H9 (cell line): ENCODE measurements at regions not wholly inside any gene's neighbourhood (a gene's known extent, or its start where the extent isn't known, plus 50 kb on each side); places are given as distances from the start of the nearest gene placed in this dataset.

Experiments used
- DNase-seq: peaks from one replicate; pipeline ENCODE4 v3.0.0-alpha.2; 2017
- H2AFZ ChIP-seq: one replicate; pipeline ENCODE4 v1.6.1; 2013; ENCODE audit warnings: mild to moderate bottlenecking, low read length, control low read depth, moderate library complexity
- H2AK5ac ChIP-seq: 2 replicates; pipeline ENCODE4 v1.6.1; 2013; ENCODE audit warnings: low read length, control low read depth, mixed read lengths; ENCODE audit not compliant: insufficient read length
- H2BK120ac ChIP-seq: one replicate; pipeline ENCODE4 v1.6.1; 2013; ENCODE audit warnings: low read depth, mild to moderate bottlenecking, low read length, control low read depth, inconsistent platforms; ENCODE audit not compliant: poor library complexity, severe bottlenecking
- H2BK12ac ChIP-seq: 2 replicates; pipeline ENCODE4 v1.6.1; 2013; ENCODE audit warnings: low read length, control low read depth, mixed read lengths, low read depth; ENCODE audit not compliant: insufficient read length
- H2BK15ac ChIP-seq: 2 replicates; pipeline ENCODE4 v1.6.1; 2013; ENCODE audit warnings: low read depth, low read length, control low read depth
- H2BK20ac ChIP-seq: one replicate; pipeline ENCODE4 v1.6.1; 2013; ENCODE audit warnings: low read depth, mild to moderate bottlenecking, low read length, control low read depth, inconsistent platforms; ENCODE audit not compliant: poor library complexity, severe bottlenecking
- H2BK5ac ChIP-seq: 2 replicates; pipeline ENCODE4 v1.6.1; 2013; ENCODE audit warnings: low read length, control low read depth, mixed read lengths; ENCODE audit not compliant: insufficient read length
- H3K14ac ChIP-seq: 2 replicates; pipeline ENCODE4 v1.6.1; 2013; ENCODE audit warnings: low read length, control low read depth; ENCODE audit not compliant: insufficient read depth
- H3K18ac ChIP-seq: 2 replicates; pipeline ENCODE4 v1.6.1; 2013; ENCODE audit warnings: low read depth, mild to moderate bottlenecking, mixed read lengths, low read length, control low read depth; ENCODE audit not compliant: insufficient read length
- H3K23ac ChIP-seq: 2 replicates; pipeline ENCODE4 v1.6.1; 2013; ENCODE audit warnings: low read length, control low read depth, mixed read lengths, low read depth; ENCODE audit not compliant: insufficient read length
- H3K23me2 ChIP-seq: 2 replicates; pipeline ENCODE4 v1.6.1; 2013; ENCODE audit warnings: low read depth, mild to moderate bottlenecking, mixed read lengths, low read length, control low read depth; ENCODE audit not compliant: insufficient read length, poor library complexity, severe bottlenecking
- H3K27ac ChIP-seq: 2 replicates; pipeline ENCODE4 v1.5.1; 2013; ENCODE audit warnings: low read length, control low read depth, mixed read lengths, low read depth; ENCODE audit not compliant: insufficient read length
- H3K27me3 ChIP-seq: 2 replicates; pipeline ENCODE4 v1.6.1; 2013; ENCODE audit warnings: low read length, control low read depth, inconsistent platforms; ENCODE audit not compliant: insufficient read depth
- H3K4ac ChIP-seq: 2 replicates; pipeline ENCODE4 v1.6.1; 2013; ENCODE audit warnings: low read depth, mild to moderate bottlenecking, control low read depth, inconsistent platforms, low read length, moderate library complexity
- H3K4me1 ChIP-seq: 2 replicates; pipeline ENCODE4 v1.6.1; 2013; ENCODE audit warnings: low read length, control low read depth, inconsistent platforms; ENCODE audit not compliant: insufficient read depth
- H3K4me2 ChIP-seq: 2 replicates; pipeline ENCODE4 v1.6.1; 2013; ENCODE audit warnings: low read length, control low read depth, mixed read lengths; ENCODE audit not compliant: insufficient read length, insufficient read depth
- H3K56ac ChIP-seq: 2 replicates; pipeline ENCODE4 v1.6.1; 2013; ENCODE audit warnings: low read depth, mild to moderate bottlenecking, mixed read lengths, low read length, control low read depth; ENCODE audit not compliant: insufficient read length
- H3K79me1 ChIP-seq: 2 replicates; pipeline ENCODE4 v1.6.1; 2013; ENCODE audit warnings: low read depth, mild to moderate bottlenecking, moderate library complexity, low read length, control low read depth, inconsistent platforms; ENCODE audit not compliant: insufficient read depth, poor library complexity, severe bottlenecking
- H3K79me2 ChIP-seq: 2 replicates; pipeline ENCODE4 v1.6.1; 2013; ENCODE audit warnings: low read length, control low read depth, inconsistent platforms; ENCODE audit not compliant: insufficient read depth
- H3K9ac ChIP-seq: 2 replicates; pipeline ENCODE4 v1.6.1; 2013; ENCODE audit warnings: low read length, control low read depth, mixed read lengths; ENCODE audit not compliant: insufficient read length; ENCODE audit errors: extremely low read depth
- H3K9me3 ChIP-seq: one replicate; pipeline ENCODE4 v1.6.1; 2013; ENCODE audit warnings: low read depth, low read length, inconsistent platforms; ENCODE audit not compliant: control insufficient read depth
- H3T11ph ChIP-seq: one replicate; pipeline ENCODE4 v1.6.1; 2013; ENCODE audit warnings: mild to moderate bottlenecking, low read length, control low read depth, inconsistent platforms
- H4K20me1 ChIP-seq: one replicate; pipeline ENCODE4 v1.6.1; 2013; ENCODE audit not compliant: control insufficient read depth, insufficient read length, insufficient read depth
- H4K5ac ChIP-seq: 2 replicates; pipeline ENCODE4 v1.6.1; 2013; ENCODE audit warnings: low read depth, mild to moderate bottlenecking, mixed read lengths, low read length, control low read depth; ENCODE audit not compliant: insufficient read length
- H4K8ac ChIP-seq: replicated peaks from 2 replicates; pipeline ENCODE4 v1.6.1; 2013; ENCODE audit warnings: low read length, control low read depth, mixed read lengths, low read depth; ENCODE audit not compliant: insufficient read length
- H4K91ac ChIP-seq: 2 replicates; pipeline ENCODE4 v1.6.1; 2013; ENCODE audit warnings: low read depth, mild to moderate bottlenecking, moderate library complexity, mixed read lengths, low read length, control low read depth; ENCODE audit not compliant: insufficient read length
- H3K27ac Mint-ChIP-seq, 3 experiments: 2 replicates in 2 of 3; 3 replicates in 1 of 3; pipeline ENCODE4 v1.8.0; 2020 to 2021; ENCODE audit warnings: mixed read lengths in 3 of 3, mild to moderate bottlenecking in 1 of 3, moderate library complexity in 1 of 3
- H3K27me3 Mint-ChIP-seq: 2 replicates; pipeline ENCODE4 v1.8.0; 2021; ENCODE audit warnings: low read depth, mild to moderate bottlenecking, moderate library complexity, mixed read lengths
- H3K36me3 Mint-ChIP-seq, 3 experiments: 2 replicates in 2 of 3; 3 replicates in 1 of 3; pipeline ENCODE4 v1.8.0; 2020 to 2021; ENCODE audit warnings: low read depth in 3 of 3, mixed read lengths in 3 of 3; ENCODE audit not compliant: insufficient read depth in 1 of 3
- H3K4me1 Mint-ChIP-seq, 2 experiments: 2 replicates each; pipeline ENCODE4 v1.8.0; 2020; ENCODE audit warnings: mixed read lengths in 2 of 2
- H3K4me3 Mint-ChIP-seq, 2 experiments: 2 replicates in 1 of 2; 3 replicates in 1 of 2; pipeline ENCODE4 v1.8.0; 2020 to 2021; ENCODE audit warnings: mild to moderate bottlenecking in 2 of 2, mixed read lengths in 2 of 2, moderate library complexity in 1 of 2
- H3K9me3 Mint-ChIP-seq, 2 experiments: 2 replicates in 1 of 2; 3 replicates in 1 of 2; pipeline ENCODE4 v1.8.0; 2020; ENCODE audit warnings: mild to moderate bottlenecking in 2 of 2, mixed read lengths in 2 of 2, moderate library complexity in 1 of 2
- WGBS: extraction: QIAGEN DNeasy Blood & Tissue Kit; methylation state at CpG from one replicate; pipeline ENCODE4 v1.1.7; 2013; ENCODE audit warnings: missing lambda C conversion rate, low lambda C conversion rate, mixed read lengths; ENCODE audit not compliant: insufficient read length; ENCODE audit errors: extremely low coverage; 5-methylcytosine and 5-hydroxymethylcytosine counted together
- TF ChIP-seq, protein P1 (sequence below): fragments of 200-600 bp; sonication (generic); conservative IDR thresholded peaks from 3 replicates; pipeline ENCODE4 v1.8.0; 2021; ENCODE audit warnings: antibody characterized with exemption, mild to moderate bottlenecking

- Histone ChIP-seq H3K79me2 (no peaks in the 10 kb centered on the region), H3K4me1 (no peaks in the 10 kb centered on the region), H3K18ac (no peak overlapping the region), H3T11ph (no peak overlapping the region), H2BK120ac (no peak overlapping the region), H3K27ac (no peak overlapping the region), H3K14ac (no peak overlapping the region), H3K23me2 (no peaks in the 10 kb centered on the region), H2AK5ac (no peak overlapping the region), H2AFZ (no peak overlapping the region), H2BK20ac (no peak overlapping the region), H4K5ac (no peak overlapping the region), H3K4ac (no peak overlapping the region), H3K79me1 (no peaks in the 10 kb centered on the region), H3K23ac (no peak overlapping the region), H3K27me3 (no peaks in the 10 kb centered on the region), H3K56ac (no peak overlapping the region), H2BK15ac (no peak overlapping the region), H2BK5ac (no peak overlapping the region), H4K20me1 (no peaks in the 10 kb centered on the region), H3K9ac (no peak overlapping the region), H4K8ac (no peak overlapping the region), H4K91ac (no peak overlapping the region), H3K9me3 (no peaks in the 10 kb centered on the region), H2BK12ac (no peak overlapping the region), H3K4me2 (no peak overlapping the region)
- H3K4me3 Mint-ChIP-seq = no peak overlapping the region
- no CpG with 5 or more reads among the region's 2 CpGs for WGBS
- H3K9me3 Mint-ChIP-seq = peaks cover 0 to 2% of the 10 kb centered on the region in 2 experiments; a peak in 1 of 5 replicates
- TF ChIP-seq, protein P1, sequence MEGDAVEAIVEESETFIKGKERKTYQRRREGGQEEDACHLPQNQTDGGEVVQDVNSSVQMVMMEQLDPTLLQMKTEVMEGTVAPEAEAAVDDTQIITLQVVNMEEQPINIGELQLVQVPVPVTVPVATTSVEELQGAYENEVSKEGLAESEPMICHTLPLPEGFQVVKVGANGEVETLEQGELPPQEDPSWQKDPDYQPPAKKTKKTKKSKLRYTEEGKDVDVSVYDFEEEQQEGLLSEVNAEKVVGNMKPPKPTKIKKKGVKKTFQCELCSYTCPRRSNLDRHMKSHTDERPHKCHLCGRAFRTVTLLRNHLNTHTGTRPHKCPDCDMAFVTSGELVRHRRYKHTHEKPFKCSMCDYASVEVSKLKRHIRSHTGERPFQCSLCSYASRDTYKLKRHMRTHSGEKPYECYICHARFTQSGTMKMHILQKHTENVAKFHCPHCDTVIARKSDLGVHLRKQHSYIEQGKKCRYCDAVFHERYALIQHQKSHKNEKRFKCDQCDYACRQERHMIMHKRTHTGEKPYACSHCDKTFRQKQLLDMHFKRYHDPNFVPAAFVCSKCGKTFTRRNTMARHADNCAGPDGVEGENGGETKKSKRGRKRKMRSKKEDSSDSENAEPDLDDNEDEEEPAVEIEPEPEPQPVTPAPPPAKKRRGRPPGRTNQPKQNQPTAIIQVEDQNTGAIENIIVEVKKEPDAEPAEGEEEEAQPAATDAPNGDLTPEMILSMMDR = no peak
- H3K27ac Mint-ChIP-seq = no peak overlapping the region
- H3K4me1 Mint-ChIP-seq = no peaks in the 10 kb centered on the region
- no peak for DNase-seq
- H3K27me3 Mint-ChIP-seq = no peaks in the 10 kb centered on the region
- H3K36me3 Mint-ChIP-seq = peaks cover 0 to 3% (median 0%) of the 10 kb centered on the region in 3 experiments; a peak in 1 of 7 replicates
Measured at GRCh38 chr7:37524797-37525196, 76.1 kb upstream of the ELMO1 start.
